Trophoblast cell (in vitro differentiated cells and primary cell): ENCODE measurements at regions not wholly inside any gene's neighbourhood (a gene's known extent, or its start where the extent isn't known, plus 50 kb on each side); places are given as distances from the start of the nearest gene placed in this dataset.
"Not testable (repeated sequence)": the region's sequence is repeated elsewhere in the genome, so short reads cannot be mapped to it uniquely, and the experiment has no call there.

Experiments used
- DNase-seq, 2 donors: peaks; one replicate each; pipeline ENCODE4 v3.0.0-alpha.2; 2016
- H2AFZ ChIP-seq: 2 replicates; pipeline ENCODE4 v1.6.1; 2013; ENCODE audit warnings: low read length, moderate library complexity, mild to moderate bottlenecking; ENCODE audit not compliant: insufficient read depth, poor library complexity
- H2AK5ac ChIP-seq: 2 replicates; pipeline ENCODE4 v1.6.1; 2013; ENCODE audit warnings: mild to moderate bottlenecking, low read length
- H2BK120ac ChIP-seq: 2 replicates; pipeline ENCODE4 v1.6.1; 2013; ENCODE audit warnings: low read length, mild to moderate bottlenecking, moderate library complexity; ENCODE audit not compliant: insufficient read depth, poor library complexity
- H2BK12ac ChIP-seq: 2 replicates; pipeline ENCODE4 v1.6.1; 2013; ENCODE audit warnings: mild to moderate bottlenecking, low read length, moderate library complexity
- H2BK5ac ChIP-seq: 2 replicates; pipeline ENCODE4 v1.6.1; 2013; ENCODE audit warnings: low read length, low read depth, moderate library complexity, mild to moderate bottlenecking; ENCODE audit not compliant: poor library complexity
- H3K14ac ChIP-seq: 2 replicates; pipeline ENCODE4 v1.6.1; 2013; ENCODE audit warnings: mild to moderate bottlenecking, low read length
- H3K18ac ChIP-seq: 2 replicates; pipeline ENCODE4 v1.6.1; 2013; ENCODE audit warnings: mild to moderate bottlenecking, low read length
- H3K23ac ChIP-seq: 2 replicates; pipeline ENCODE4 v1.6.1; 2013; ENCODE audit warnings: low read length
- H3K27ac ChIP-seq: 2 replicates; pipeline ENCODE4 v1.5.1; 2013; ENCODE audit warnings: low read depth, mild to moderate bottlenecking, inconsistent platforms, low read length, moderate library complexity
- H3K27me3 ChIP-seq: 2 replicates; pipeline ENCODE4 v1.6.1; 2013; ENCODE audit warnings: inconsistent platforms, mild to moderate bottlenecking, low read length, moderate library complexity; ENCODE audit not compliant: insufficient read depth
- H3K36me3 ChIP-seq, 2 experiments: 1 replicate in 1 of 2; 2 replicates in 1 of 2; pipeline ENCODE4 v1.6.1; 2013; ENCODE audit warnings: low read length in 2 of 2, mild to moderate bottlenecking in 2 of 2, moderate library complexity in 1 of 2; ENCODE audit not compliant: insufficient read depth in 2 of 2, control insufficient read depth in 1 of 2
- H3K4ac ChIP-seq: 2 replicates; pipeline ENCODE4 v1.6.1; 2013; ENCODE audit warnings: low read depth, mild to moderate bottlenecking, low read length, moderate library complexity
- H3K4me1 ChIP-seq, 2 experiments: 1 replicate in 1 of 2; 2 replicates in 1 of 2; pipeline ENCODE4 v1.6.1; 2013; ENCODE audit warnings: low read length in 2 of 2, mild to moderate bottlenecking in 2 of 2, moderate library complexity in 1 of 2; ENCODE audit not compliant: insufficient read depth in 2 of 2, control insufficient read depth in 1 of 2
- H3K4me2 ChIP-seq: 2 replicates; pipeline ENCODE4 v1.6.1; 2013; ENCODE audit warnings: inconsistent platforms, mild to moderate bottlenecking, low read length, moderate library complexity
- H3K4me3 ChIP-seq: 2 replicates; pipeline ENCODE4 v1.5.1; 2013; ENCODE audit warnings: mild to moderate bottlenecking, low read depth, low read length, inconsistent platforms
- H3K79me1 ChIP-seq: one replicate; pipeline ENCODE4 v1.6.1; 2013; ENCODE audit warnings: low read length
- H3K79me2 ChIP-seq: 2 replicates; pipeline ENCODE4 v1.6.1; 2013; ENCODE audit warnings: low read length, mild to moderate bottlenecking; ENCODE audit not compliant: control insufficient read depth, insufficient read depth, poor library complexity
- H3K9ac ChIP-seq: 2 replicates; pipeline ENCODE4 v1.6.1; 2013; ENCODE audit warnings: mild to moderate bottlenecking, low read length
- H3K9me3 ChIP-seq: 2 replicates; pipeline ENCODE4 v1.6.1; 2013; ENCODE audit warnings: low read depth, mild to moderate bottlenecking, control low read depth, inconsistent platforms, low read length; ENCODE audit not compliant: insufficient read depth
- H4K12ac ChIP-seq: 2 replicates; pipeline ENCODE4 v1.6.1; 2013; ENCODE audit warnings: low read depth, mild to moderate bottlenecking, low read length, moderate library complexity
- H4K8ac ChIP-seq: 2 replicates; pipeline ENCODE4 v1.6.1; 2013; ENCODE audit warnings: low read depth, mild to moderate bottlenecking, low read length, moderate library complexity
- H4K91ac ChIP-seq: one replicate; pipeline ENCODE4 v1.6.1; 2013; ENCODE audit warnings: low read depth, mild to moderate bottlenecking, low read length, moderate library complexity
- WGBS: extraction: QIAGEN DNeasy Blood & Tissue Kit; methylation state at CpG from one replicate; pipeline ENCODE4 v1.1.7; 2013; ENCODE audit warnings: missing lambda C conversion rate; ENCODE audit not compliant: insufficient read length, insufficient coverage; ENCODE audit errors: extremely low coverage; 5-methylcytosine and 5-hydroxymethylcytosine counted together

- not testable (repeated sequence) for H2BK120ac ChIP-seq, H3K4ac ChIP-seq, H3K79me2 ChIP-seq, H3K36me3 ChIP-seq, H2BK5ac ChIP-seq, H2AFZ ChIP-seq, H2BK12ac ChIP-seq, H3K27me3 ChIP-seq, H3K18ac ChIP-seq, H4K8ac ChIP-seq, H3K9ac ChIP-seq, H3K4me3 ChIP-seq, H3K4me2 ChIP-seq, H4K91ac ChIP-seq, H3K9me3 ChIP-seq, H3K23ac ChIP-seq, H4K12ac ChIP-seq, DNase-seq, H2AK5ac ChIP-seq, H3K27ac ChIP-seq, H3K4me1 ChIP-seq, H3K79me1 ChIP-seq, H3K14ac ChIP-seq
- WGBS: no CpG with 5 or more reads among the region's 2 CpGs
Observed at GRCh38 chr7:121674455-121674854, 198.5 kb upstream of the PTPRZ1 start.

GRCh38 chr7:121669144-121669543, 203.8 kb upstream of the PTPRZ1 start:
- H3K23ac ChIP-seq: no peak overlapping the region
- H2BK120ac ChIP-seq: no peak overlapping the region
- no peak overlapping the region for H4K91ac ChIP-seq
- H3K27me3 ChIP-seq: no peaks in the 10 kb centered on the region
- H2BK5ac ChIP-seq: no peak overlapping the region
- no peak overlapping the region for H4K12ac ChIP-seq
- no peak overlapping the region for H2AK5ac ChIP-seq
- H3K79me1 ChIP-seq: no peaks in the 10 kb centered on the region
- no peak overlapping the region for H2AFZ ChIP-seq
- H3K4me1 ChIP-seq: no peaks in the 10 kb centered on the region
- no peak overlapping the region for H4K8ac ChIP-seq
- H3K18ac ChIP-seq: no peak overlapping the region
- DNase-seq: no peak
- no peak overlapping the region for H3K4me2 ChIP-seq
- H2BK12ac ChIP-seq: no peak overlapping the region
- H3K36me3 ChIP-seq: no peaks in the 10 kb centered on the region
- H3K79me2 ChIP-seq: no peaks in the 10 kb centered on the region
- H3K9ac ChIP-seq: no peak overlapping the region
- no peak overlapping the region for H3K27ac ChIP-seq
- H3K9me3 ChIP-seq: no peaks in the 10 kb centered on the region
- H3K14ac ChIP-seq: no peak overlapping the region
- H3K4ac ChIP-seq: no peak overlapping the region
- H3K4me3 ChIP-seq: no peak overlapping the region

DNA sequence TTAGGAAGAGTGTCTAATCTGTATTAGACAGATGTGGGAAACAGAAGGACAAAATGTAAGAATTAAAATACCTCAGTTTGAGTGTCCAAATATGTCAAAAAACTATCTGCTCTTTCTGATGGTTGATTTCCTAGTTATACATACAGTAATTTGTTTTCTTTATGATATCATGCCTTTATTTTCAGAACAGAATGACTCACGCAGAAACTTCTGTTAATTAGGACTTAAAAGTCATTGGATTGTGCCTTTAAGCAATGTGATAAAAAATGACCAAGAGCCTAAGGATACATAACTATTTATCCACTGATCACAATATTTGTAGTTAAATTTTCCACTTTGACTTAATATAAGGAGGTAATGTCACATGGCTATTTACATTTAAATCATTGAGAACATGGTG, 206.7 kb upstream of the PTPRZ1 start:
- H3K9ac ChIP-seq: no peak overlapping the region
- H3K79me1 ChIP-seq: no peaks in the 10 kb centered on the region
- no peak overlapping the region for H3K18ac ChIP-seq
- H3K4me1 ChIP-seq: no peaks in the 10 kb centered on the region
- H2AK5ac ChIP-seq: no peak overlapping the region
- DNase-seq: no peak
- H3K27me3 ChIP-seq: no peaks in the 10 kb centered on the region
- no peak overlapping the region for H3K14ac ChIP-seq
- H2AFZ ChIP-seq: no peak overlapping the region
- no peak overlapping the region for H4K8ac ChIP-seq
- H3K9me3 ChIP-seq: no peaks in the 10 kb centered on the region
- no CpG with 5 or more reads among the region's 1 CpG for WGBS
- no peak overlapping the region for H3K27ac ChIP-seq
- no peak overlapping the region for H2BK5ac ChIP-seq
- H4K91ac ChIP-seq: no peak overlapping the region
- no peak overlapping the region for H3K4me2 ChIP-seq
- no peak overlapping the region for H3K4me3 ChIP-seq
- H2BK120ac ChIP-seq: no peak overlapping the region
- H3K23ac ChIP-seq: no peak overlapping the region
- no peaks in the 10 kb centered on the region for H3K79me2 ChIP-seq
- H3K4ac ChIP-seq: no peak overlapping the region
- no peak overlapping the region for H2BK12ac ChIP-seq
- no peak overlapping the region for H4K12ac ChIP-seq
- no peaks in the 10 kb centered on the region for H3K36me3 ChIP-seq

DNA sequence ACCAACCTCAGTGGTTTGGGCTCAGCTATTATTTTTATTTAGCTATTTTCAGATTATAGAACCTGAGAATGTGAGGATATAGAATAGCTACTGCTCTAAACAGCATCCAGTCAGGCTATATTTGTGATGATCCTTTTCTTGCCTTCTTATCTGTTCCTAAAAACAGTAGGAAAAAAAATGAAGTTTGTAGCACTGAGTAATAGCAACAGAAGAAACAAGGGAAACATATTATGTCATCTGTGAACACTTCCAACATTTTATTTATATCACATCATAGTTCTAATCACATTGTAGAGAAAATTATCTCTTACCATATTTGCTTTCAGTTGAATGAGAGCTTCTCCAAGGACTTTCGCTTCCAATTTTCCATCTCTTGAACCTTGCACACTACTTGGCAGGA, 229.6 kb upstream of the PTPRZ1 start:
- no peak overlapping the region for H2AK5ac ChIP-seq
- H3K79me2 ChIP-seq: no peaks in the 10 kb centered on the region
- no peak overlapping the region for H3K27ac ChIP-seq
- H3K4me2 ChIP-seq: no peak overlapping the region
- H2BK120ac ChIP-seq: no peak overlapping the region
- no peak overlapping the region for H3K9ac ChIP-seq
- no peaks in the 10 kb centered on the region for H3K9me3 ChIP-seq
- no peak overlapping the region for H2BK12ac ChIP-seq
- no peak overlapping the region for H2BK5ac ChIP-seq
- H3K4me1 ChIP-seq: no peaks in the 10 kb centered on the region
- WGBS: no CpG with 5 or more reads among the region's 1 CpG
- no peak overlapping the region for H4K12ac ChIP-seq
- no peak overlapping the region for H2AFZ ChIP-seq
- no peak overlapping the region for H3K18ac ChIP-seq
- H4K91ac ChIP-seq: no peak overlapping the region
- no peak overlapping the region for H3K23ac ChIP-seq
- no peak overlapping the region for H3K4ac ChIP-seq
- H3K79me1 ChIP-seq: no peaks in the 10 kb centered on the region
- no peak overlapping the region for H4K8ac ChIP-seq
- H3K36me3 ChIP-seq: no peaks in the 10 kb centered on the region
- H3K27me3 ChIP-seq: no peaks in the 10 kb centered on the region
- no peak overlapping the region for H3K4me3 ChIP-seq
- H3K14ac ChIP-seq: no peak overlapping the region
- no peak for DNase-seq

GRCh38 chr7:121639705-121640104, 233.3 kb upstream of the PTPRZ1 start:
- Histone ChIP-seq H3K79me1 (no peaks in the 10 kb centered on the region), H3K36me3 (no peaks in the 10 kb centered on the region), H3K4me1 (no peaks in the 10 kb centered on the region), H2BK120ac (no peak overlapping the region), H2BK5ac (no peak overlapping the region), H3K9ac (no peak overlapping the region), H3K4me3 (no peak overlapping the region), H2AK5ac (no peak overlapping the region), H3K27ac (no peak overlapping the region), H3K79me2 (no peaks in the 10 kb centered on the region), H2BK12ac (no peak overlapping the region), H4K91ac (no peak overlapping the region), H3K4ac (no peak overlapping the region), H3K27me3 (no peaks in the 10 kb centered on the region), H4K8ac (no peak overlapping the region), H3K23ac (no peak overlapping the region), H2AFZ (no peak overlapping the region), H3K14ac (no peak overlapping the region), H3K4me2 (no peak overlapping the region), H3K18ac (no peak overlapping the region), H4K12ac (no peak overlapping the region), H3K9me3 (no peaks in the 10 kb centered on the region)
- WGBS: no CpG with 5 or more reads among the region's 5 CpGs
- DNase-seq: no peak
